Activated CD4-positive, alpha-beta T cell treated with anti-CD3 and anti-CD28 coated beads, Interleukin-2, Interleukin-6, amounts not matched to agents 100 ng/mL and 50 ng/mL, durations not matched to agents 16 hours and 8 hours (primary cell): ENCODE measurements at regions not wholly inside any gene's neighbourhood (a gene's known extent, or its start where the extent isn't known, plus 50 kb on each side); places are given as distances from the start of the nearest gene placed in this dataset.
"Not testable (repeated sequence)": the region's sequence is repeated elsewhere in the genome, so short reads cannot be mapped to it uniquely, and the experiment has no call there.

Experiments used
- DNase-seq: peaks from one replicate; pipeline ENCODE4 v3.0.0-alpha.2; 2020

DNA sequence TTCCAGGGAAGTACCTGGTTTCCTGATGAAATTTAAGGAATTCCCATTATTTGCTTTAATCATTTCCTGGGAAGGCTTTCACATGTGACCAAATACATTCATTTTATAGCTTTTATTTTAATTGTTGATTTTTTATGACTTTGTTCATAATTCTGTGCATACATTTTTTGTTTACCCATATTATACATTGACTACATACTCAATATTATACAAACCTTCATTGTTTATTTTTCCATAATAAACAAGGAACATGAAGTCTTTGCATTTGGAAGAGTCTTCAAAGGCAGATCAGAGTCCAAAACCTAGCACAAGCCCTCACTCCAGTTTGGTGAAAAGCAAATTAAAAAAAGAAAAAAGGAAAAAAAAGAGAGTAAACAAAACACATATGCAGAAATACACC is 218.3 kb upstream of the NRIP1 start:
- no peak for DNase-seq

DNA sequence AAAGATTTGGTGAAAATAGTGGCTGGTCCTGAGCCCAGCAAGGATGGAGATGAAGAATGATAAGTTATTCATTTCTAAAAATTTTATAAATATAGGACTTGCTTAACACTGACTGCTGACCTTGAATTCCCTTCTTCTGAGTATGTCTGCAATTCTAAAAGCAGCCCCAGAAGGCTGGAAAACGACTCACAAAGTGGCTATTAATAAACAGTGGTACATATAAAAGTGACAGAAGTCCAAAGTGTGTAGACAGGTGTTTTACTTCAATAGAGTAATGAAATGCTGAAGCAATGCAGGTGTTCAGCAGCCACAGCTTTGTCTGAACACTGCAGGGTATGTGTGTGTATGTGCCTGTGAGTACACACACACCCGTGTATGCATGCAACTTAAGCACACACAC is 219.0 kb upstream of the NRIP1 start:
- DNase-seq: no peak

- no peak for DNase-seq
These were observed 220.8 kb upstream of the NRIP1 start for GRCh38 chr21:15285556-15285955.

DNA sequence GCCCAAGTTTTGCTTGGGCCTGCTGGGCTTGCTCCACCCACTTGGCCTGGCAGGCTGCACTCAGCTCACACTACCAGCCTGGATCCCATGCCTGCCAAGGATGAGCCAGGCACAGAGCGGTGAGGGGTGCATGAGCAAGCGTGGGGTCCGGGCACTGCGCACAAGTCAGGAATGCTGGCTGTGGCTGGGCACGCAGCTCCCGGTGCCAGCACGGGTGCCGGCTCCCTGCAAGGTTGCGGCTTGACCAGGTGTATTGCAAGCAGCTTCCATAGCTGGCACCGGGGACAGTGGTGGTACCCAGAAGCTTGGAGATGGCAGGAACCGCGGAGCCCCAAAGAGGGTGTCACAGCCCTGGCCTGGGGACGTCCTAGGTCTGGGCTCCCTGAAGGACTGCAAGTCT is 224.4 kb upstream of the NRIP1 start:
- DNase-seq: no peak

DNA sequence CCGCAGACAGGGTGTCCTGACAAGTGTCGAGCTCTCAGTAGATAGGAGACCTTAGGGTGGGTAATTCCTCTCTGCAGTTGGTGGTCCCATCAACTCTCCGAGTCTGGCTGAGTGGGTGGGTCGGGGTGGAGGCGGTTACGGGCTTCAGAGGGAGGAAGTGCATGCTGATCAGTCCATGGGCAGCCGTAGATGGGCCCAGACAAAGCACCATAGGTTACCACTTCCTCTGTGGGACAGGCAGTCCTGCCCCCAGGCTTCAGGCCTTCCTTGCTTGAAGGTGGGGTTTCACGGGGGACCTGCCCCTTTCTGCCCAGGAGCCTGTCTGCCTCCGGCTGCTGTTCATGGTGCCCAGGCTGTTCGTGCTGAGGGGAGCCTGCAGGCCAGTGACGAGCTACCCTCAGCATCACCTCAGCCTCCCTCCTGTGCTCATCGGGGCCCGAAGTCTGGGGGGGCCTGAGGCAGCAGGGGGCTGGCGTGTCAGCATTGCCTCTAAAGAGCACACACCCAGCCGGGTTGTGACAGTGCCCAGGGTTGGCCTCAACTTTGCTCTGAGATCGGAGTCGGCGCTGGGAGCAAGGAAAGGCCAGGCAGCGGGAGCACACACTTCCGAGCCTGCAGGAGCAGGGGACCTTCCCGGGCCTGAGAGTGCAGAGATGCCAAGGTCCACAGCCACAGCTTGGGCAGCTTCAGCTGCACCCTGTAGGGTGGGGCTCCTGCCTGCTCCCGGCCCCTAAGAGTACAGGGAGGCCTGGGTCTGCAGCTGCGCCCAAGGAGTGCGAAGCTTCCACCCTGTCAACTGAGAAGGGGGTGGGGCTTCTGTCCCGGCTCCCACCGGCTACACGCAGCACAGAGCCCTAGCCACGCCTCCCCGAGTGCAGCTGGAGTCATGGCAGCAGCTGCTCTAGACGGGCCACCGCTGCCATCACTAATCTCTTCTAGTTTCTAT is 225.4 kb upstream of the NRIP1 start:
- DNase-seq: no peak

- no peak for DNase-seq
These were observed 226.9 kb upstream of the NRIP1 start for GRCh38 chr21:15291621-15292266.

GRCh38 chr21:15293240-15293639 is 228.4 kb upstream of the NRIP1 start:
- no peak for DNase-seq

- no peak for DNase-seq
These were observed 231.1 kb upstream of the NRIP1 start for GRCh38 chr21:15295875-15296274.

GRCh38 chr21:15297824-15298223 is 233.0 kb upstream of the NRIP1 start:
- DNase-seq: no peak

DNA sequence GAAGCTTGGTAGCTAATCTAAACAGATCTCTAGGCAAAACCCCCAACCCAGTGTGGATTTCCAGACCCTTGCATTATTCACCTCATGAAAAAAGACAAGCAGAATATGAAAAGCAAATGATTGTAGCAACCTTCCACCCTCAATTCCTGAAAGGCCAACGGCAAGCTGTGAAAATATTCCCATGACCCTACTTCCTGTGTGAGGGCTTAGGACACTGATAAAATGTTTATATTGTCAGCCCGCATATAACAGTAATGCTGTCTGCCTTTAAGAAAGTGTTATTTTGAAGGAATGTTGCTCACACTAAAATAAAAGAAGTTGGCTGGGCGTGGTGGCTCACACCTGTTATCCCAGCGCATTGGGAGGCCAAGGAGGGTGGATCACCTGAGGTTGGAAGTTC is 233.5 kb upstream of the NRIP1 start:
- no peak for DNase-seq

DNA sequence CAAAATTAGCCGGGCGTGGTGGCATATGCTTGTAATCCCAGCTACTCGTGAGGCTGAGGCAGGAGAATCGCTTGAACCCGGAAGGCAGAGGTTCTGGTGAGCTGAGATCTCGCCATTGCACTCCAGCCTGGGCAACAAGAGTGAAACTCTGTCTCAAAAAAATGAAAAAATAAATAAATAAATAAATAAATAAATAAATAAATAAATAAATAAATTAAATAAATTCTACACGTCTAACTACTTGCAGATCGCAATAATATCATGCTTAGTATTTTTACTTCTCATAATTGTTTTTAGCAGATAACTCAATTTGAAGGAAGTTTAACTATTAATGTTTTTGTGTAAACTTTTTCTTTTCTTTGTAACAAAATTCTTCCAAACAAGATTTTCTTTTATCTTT is 234.0 kb upstream of the NRIP1 start:
- not testable (repeated sequence) for DNase-seq

DNA sequence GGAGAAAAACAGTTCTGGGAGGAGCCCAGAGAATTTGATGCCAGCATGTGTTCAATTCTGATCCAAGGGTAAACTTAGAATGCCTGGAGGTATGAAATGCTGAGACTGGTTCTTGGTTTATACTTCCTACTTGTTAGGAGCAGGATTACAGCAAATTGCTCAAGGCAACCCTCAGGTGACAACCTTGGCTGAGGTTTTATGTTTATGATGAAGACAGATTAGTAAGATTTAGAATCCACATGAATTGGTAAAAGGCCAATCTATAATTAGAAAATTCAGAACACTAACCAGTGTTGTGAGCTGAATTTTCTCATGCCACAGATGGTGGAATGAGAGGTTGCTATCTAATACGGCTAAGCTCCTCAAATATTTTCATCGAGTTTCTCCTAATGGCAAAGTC is 235.3 kb upstream of the NRIP1 start:
- no peak for DNase-seq

GRCh38 chr21:15301014-15301413 is 236.2 kb upstream of the NRIP1 start:
- no peak for DNase-seq

DNA sequence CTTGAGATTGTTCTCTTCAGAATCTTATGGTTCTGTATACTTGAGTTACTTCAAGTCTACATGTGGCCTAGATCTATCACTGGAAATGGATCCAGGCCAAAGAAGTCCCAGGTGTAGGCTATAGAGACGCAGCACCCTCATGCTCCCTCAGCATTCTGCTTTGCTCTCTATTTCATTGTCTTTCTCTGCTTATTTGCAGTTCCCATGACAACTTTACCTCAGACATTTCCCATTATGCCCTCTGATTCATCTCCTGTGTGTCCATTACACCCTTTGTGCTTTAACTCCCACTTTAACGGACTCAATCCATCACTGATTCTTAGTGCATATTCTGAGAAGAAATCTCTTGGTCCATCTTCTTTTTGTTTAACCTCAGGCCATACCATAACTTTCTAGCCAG is 236.9 kb upstream of the NRIP1 start:
- DNase-seq: no peak

DNA sequence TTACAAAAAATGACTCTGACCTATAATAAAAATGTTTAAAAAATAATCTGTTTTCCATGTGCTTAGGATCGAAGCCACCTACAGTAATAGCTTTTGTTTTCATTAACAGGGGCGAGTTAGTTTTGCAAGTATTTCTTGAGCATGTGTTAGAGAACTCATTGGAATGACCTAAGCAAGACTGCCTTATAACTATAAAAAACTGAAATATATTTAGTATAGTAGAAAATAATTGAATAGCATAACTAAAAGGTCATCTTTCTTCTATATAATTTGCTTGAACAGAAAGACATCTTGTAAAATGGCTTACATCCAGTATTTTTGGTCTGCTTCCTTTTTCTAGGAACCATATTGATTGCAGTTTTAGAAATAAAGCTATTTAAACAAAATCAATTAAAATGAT is 241.5 kb upstream of the NRIP1 start:
- no peak for DNase-seq

GRCh38 chr21:15308333-15308732 is 243.5 kb upstream of the NRIP1 start:
- DNase-seq: no peak

GRCh38 chr21:15309022-15309590 is 244.3 kb upstream of the NRIP1 start:
- no peak for DNase-seq

GRCh38 chr21:15309721-15310120 is 244.9 kb upstream of the NRIP1 start:
- DNase-seq: no peak

GRCh38 chr21:15311510-15311909 is 246.7 kb upstream of the NRIP1 start:
- DNase-seq: no peak

- not testable (repeated sequence) for DNase-seq
These were observed 252.2 kb upstream of the NRIP1 start for GRCh38 chr21:15317034-15317433.

DNA sequence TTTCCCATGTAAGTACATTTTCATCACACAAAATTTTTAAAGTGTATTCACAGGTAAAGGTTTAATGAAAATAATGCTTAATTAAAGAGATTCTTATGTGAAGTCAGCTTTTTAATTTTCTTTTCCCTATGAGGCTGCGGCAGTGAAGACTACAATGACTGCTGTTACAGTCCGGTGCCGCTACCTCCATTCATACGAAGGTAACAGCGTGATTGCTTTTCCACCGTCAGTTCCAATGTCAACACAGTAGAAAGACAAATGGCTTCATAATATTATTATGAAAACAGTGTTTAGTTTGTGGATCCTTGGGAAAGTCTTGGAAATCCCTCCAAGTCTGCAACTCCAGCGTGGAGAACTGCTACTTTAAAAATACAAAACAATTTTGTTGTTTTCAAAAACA is 254.9 kb upstream of the NRIP1 start:
- no peak for DNase-seq

DNA sequence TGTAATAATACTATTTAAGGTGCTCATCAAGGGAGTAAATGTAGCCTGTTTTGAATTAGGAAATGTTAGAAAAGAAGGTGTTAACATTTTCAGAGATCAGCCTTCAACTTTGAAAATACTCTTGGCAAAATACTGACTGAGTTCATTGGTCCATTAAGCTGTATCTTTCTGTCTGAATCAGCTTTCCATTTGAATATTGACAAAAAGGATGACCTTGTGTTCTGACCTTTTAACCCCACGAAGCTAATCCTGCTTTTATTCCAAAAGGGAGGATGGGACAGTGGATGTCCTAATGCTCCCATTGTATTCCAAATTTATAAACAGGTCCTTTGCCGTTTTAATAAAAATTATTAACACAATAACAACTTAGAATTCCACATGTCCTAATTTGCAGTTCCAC is 259.7 kb upstream of the NRIP1 start:
- no peak for DNase-seq

DNA sequence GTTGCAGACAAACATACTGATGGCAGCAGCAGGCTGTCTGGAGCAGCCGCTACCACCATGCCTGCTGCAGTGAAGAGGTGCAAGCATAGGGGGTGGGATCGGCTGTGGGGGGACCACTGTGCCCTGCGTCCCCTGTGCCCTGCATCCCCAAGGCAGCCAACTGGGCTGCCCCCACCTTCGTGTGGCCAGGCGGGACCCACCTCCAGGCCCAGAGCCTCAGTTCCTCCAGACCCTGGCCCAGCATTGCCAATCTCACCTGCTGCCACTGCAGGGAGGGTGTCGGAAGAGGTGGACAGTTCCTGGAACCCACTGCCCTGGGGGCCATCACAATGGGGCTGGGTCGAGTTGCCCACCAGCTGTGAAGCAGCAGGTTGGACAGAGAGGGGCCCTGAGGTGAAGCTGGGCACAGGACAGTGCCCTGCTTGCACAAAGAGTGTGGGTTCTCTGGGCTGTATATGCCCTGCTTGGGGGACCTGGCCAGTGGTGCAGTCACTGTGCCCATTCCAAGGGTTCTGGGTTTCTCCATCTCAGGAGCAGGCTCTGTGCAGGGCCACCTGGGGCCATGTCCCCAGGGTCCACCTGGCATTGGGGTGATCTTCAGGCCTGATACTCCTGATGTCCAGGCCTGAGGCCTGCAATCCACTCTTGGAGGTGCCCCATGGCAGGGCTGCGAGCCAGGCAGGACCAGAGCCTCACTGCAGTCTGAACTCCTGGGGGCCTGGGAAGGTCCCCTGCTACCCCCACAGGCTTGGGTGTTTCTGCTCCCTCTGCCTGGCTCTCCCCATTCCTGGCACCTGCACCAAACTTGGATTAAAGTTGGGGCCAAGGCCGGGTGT is 261.4 kb upstream of the NRIP1 start:
- no peak for DNase-seq
